H9 (cell line): ENCODE measurements at regions not wholly inside any gene's neighbourhood (a gene's known extent, or its start where the extent isn't known, plus 50 kb on each side); places are given as distances from the start of the nearest gene placed in this dataset.

Experiments used
- DNase-seq: peaks from one replicate; pipeline ENCODE4 v3.0.0-alpha.2; 2017
- H2AFZ ChIP-seq: one replicate; pipeline ENCODE4 v1.6.1; 2013; ENCODE audit warnings: mild to moderate bottlenecking, low read length, control low read depth, moderate library complexity
- H2AK5ac ChIP-seq: 2 replicates; pipeline ENCODE4 v1.6.1; 2013; ENCODE audit warnings: low read length, control low read depth, mixed read lengths; ENCODE audit not compliant: insufficient read length
- H2BK120ac ChIP-seq: one replicate; pipeline ENCODE4 v1.6.1; 2013; ENCODE audit warnings: low read depth, mild to moderate bottlenecking, low read length, control low read depth, inconsistent platforms; ENCODE audit not compliant: poor library complexity, severe bottlenecking
- H2BK12ac ChIP-seq: 2 replicates; pipeline ENCODE4 v1.6.1; 2013; ENCODE audit warnings: low read length, control low read depth, mixed read lengths, low read depth; ENCODE audit not compliant: insufficient read length
- H2BK15ac ChIP-seq: 2 replicates; pipeline ENCODE4 v1.6.1; 2013; ENCODE audit warnings: low read depth, low read length, control low read depth
- H2BK20ac ChIP-seq: one replicate; pipeline ENCODE4 v1.6.1; 2013; ENCODE audit warnings: low read depth, mild to moderate bottlenecking, low read length, control low read depth, inconsistent platforms; ENCODE audit not compliant: poor library complexity, severe bottlenecking
- H2BK5ac ChIP-seq: 2 replicates; pipeline ENCODE4 v1.6.1; 2013; ENCODE audit warnings: low read length, control low read depth, mixed read lengths; ENCODE audit not compliant: insufficient read length
- H3K14ac ChIP-seq: 2 replicates; pipeline ENCODE4 v1.6.1; 2013; ENCODE audit warnings: low read length, control low read depth; ENCODE audit not compliant: insufficient read depth
- H3K18ac ChIP-seq: 2 replicates; pipeline ENCODE4 v1.6.1; 2013; ENCODE audit warnings: low read depth, mild to moderate bottlenecking, mixed read lengths, low read length, control low read depth; ENCODE audit not compliant: insufficient read length
- H3K23ac ChIP-seq: 2 replicates; pipeline ENCODE4 v1.6.1; 2013; ENCODE audit warnings: low read length, control low read depth, mixed read lengths, low read depth; ENCODE audit not compliant: insufficient read length
- H3K23me2 ChIP-seq: 2 replicates; pipeline ENCODE4 v1.6.1; 2013; ENCODE audit warnings: low read depth, mild to moderate bottlenecking, mixed read lengths, low read length, control low read depth; ENCODE audit not compliant: insufficient read length, poor library complexity, severe bottlenecking
- H3K27ac ChIP-seq: 2 replicates; pipeline ENCODE4 v1.5.1; 2013; ENCODE audit warnings: low read length, control low read depth, mixed read lengths, low read depth; ENCODE audit not compliant: insufficient read length
- H3K27me3 ChIP-seq: 2 replicates; pipeline ENCODE4 v1.6.1; 2013; ENCODE audit warnings: low read length, control low read depth, inconsistent platforms; ENCODE audit not compliant: insufficient read depth
- H3K4ac ChIP-seq: 2 replicates; pipeline ENCODE4 v1.6.1; 2013; ENCODE audit warnings: low read depth, mild to moderate bottlenecking, control low read depth, inconsistent platforms, low read length, moderate library complexity
- H3K4me1 ChIP-seq: 2 replicates; pipeline ENCODE4 v1.6.1; 2013; ENCODE audit warnings: low read length, control low read depth, inconsistent platforms; ENCODE audit not compliant: insufficient read depth
- H3K4me2 ChIP-seq: 2 replicates; pipeline ENCODE4 v1.6.1; 2013; ENCODE audit warnings: low read length, control low read depth, mixed read lengths; ENCODE audit not compliant: insufficient read length, insufficient read depth
- H3K56ac ChIP-seq: 2 replicates; pipeline ENCODE4 v1.6.1; 2013; ENCODE audit warnings: low read depth, mild to moderate bottlenecking, mixed read lengths, low read length, control low read depth; ENCODE audit not compliant: insufficient read length
- H3K79me1 ChIP-seq: 2 replicates; pipeline ENCODE4 v1.6.1; 2013; ENCODE audit warnings: low read depth, mild to moderate bottlenecking, moderate library complexity, low read length, control low read depth, inconsistent platforms; ENCODE audit not compliant: insufficient read depth, poor library complexity, severe bottlenecking
- H3K79me2 ChIP-seq: 2 replicates; pipeline ENCODE4 v1.6.1; 2013; ENCODE audit warnings: low read length, control low read depth, inconsistent platforms; ENCODE audit not compliant: insufficient read depth
- H3K9ac ChIP-seq: 2 replicates; pipeline ENCODE4 v1.6.1; 2013; ENCODE audit warnings: low read length, control low read depth, mixed read lengths; ENCODE audit not compliant: insufficient read length; ENCODE audit errors: extremely low read depth
- H3K9me3 ChIP-seq: one replicate; pipeline ENCODE4 v1.6.1; 2013; ENCODE audit warnings: low read depth, low read length, inconsistent platforms; ENCODE audit not compliant: control insufficient read depth
- H3T11ph ChIP-seq: one replicate; pipeline ENCODE4 v1.6.1; 2013; ENCODE audit warnings: mild to moderate bottlenecking, low read length, control low read depth, inconsistent platforms
- H4K20me1 ChIP-seq: one replicate; pipeline ENCODE4 v1.6.1; 2013; ENCODE audit not compliant: control insufficient read depth, insufficient read length, insufficient read depth
- H4K5ac ChIP-seq: 2 replicates; pipeline ENCODE4 v1.6.1; 2013; ENCODE audit warnings: low read depth, mild to moderate bottlenecking, mixed read lengths, low read length, control low read depth; ENCODE audit not compliant: insufficient read length
- H4K8ac ChIP-seq: replicated peaks from 2 replicates; pipeline ENCODE4 v1.6.1; 2013; ENCODE audit warnings: low read length, control low read depth, mixed read lengths, low read depth; ENCODE audit not compliant: insufficient read length
- H4K91ac ChIP-seq: 2 replicates; pipeline ENCODE4 v1.6.1; 2013; ENCODE audit warnings: low read depth, mild to moderate bottlenecking, moderate library complexity, mixed read lengths, low read length, control low read depth; ENCODE audit not compliant: insufficient read length
- H3K27ac Mint-ChIP-seq, 3 experiments: 2 replicates in 2 of 3; 3 replicates in 1 of 3; pipeline ENCODE4 v1.8.0; 2020 to 2021; ENCODE audit warnings: mixed read lengths in 3 of 3, mild to moderate bottlenecking in 1 of 3, moderate library complexity in 1 of 3
- H3K27me3 Mint-ChIP-seq: 2 replicates; pipeline ENCODE4 v1.8.0; 2021; ENCODE audit warnings: low read depth, mild to moderate bottlenecking, moderate library complexity, mixed read lengths
- H3K36me3 Mint-ChIP-seq, 3 experiments: 2 replicates in 2 of 3; 3 replicates in 1 of 3; pipeline ENCODE4 v1.8.0; 2020 to 2021; ENCODE audit warnings: low read depth in 3 of 3, mixed read lengths in 3 of 3; ENCODE audit not compliant: insufficient read depth in 1 of 3
- H3K4me1 Mint-ChIP-seq, 2 experiments: 2 replicates each; pipeline ENCODE4 v1.8.0; 2020; ENCODE audit warnings: mixed read lengths in 2 of 2
- H3K4me3 Mint-ChIP-seq, 2 experiments: 2 replicates in 1 of 2; 3 replicates in 1 of 2; pipeline ENCODE4 v1.8.0; 2020 to 2021; ENCODE audit warnings: mild to moderate bottlenecking in 2 of 2, mixed read lengths in 2 of 2, moderate library complexity in 1 of 2
- H3K9me3 Mint-ChIP-seq, 2 experiments: 2 replicates in 1 of 2; 3 replicates in 1 of 2; pipeline ENCODE4 v1.8.0; 2020; ENCODE audit warnings: mild to moderate bottlenecking in 2 of 2, mixed read lengths in 2 of 2, moderate library complexity in 1 of 2
- CTCF ChIP-seq: fragments of 200-600 bp; sonication (generic); conservative IDR thresholded peaks from 3 replicates; pipeline ENCODE4 v1.8.0; 2021; ENCODE audit warnings: antibody characterized with exemption, mild to moderate bottlenecking
- WGBS: extraction: QIAGEN DNeasy Blood & Tissue Kit; methylation state at CpG from one replicate; pipeline ENCODE4 v1.1.7; 2013; ENCODE audit warnings: missing lambda C conversion rate, low lambda C conversion rate, mixed read lengths; ENCODE audit not compliant: insufficient read length; ENCODE audit errors: extremely low coverage; 5-methylcytosine and 5-hydroxymethylcytosine counted together

DNA sequence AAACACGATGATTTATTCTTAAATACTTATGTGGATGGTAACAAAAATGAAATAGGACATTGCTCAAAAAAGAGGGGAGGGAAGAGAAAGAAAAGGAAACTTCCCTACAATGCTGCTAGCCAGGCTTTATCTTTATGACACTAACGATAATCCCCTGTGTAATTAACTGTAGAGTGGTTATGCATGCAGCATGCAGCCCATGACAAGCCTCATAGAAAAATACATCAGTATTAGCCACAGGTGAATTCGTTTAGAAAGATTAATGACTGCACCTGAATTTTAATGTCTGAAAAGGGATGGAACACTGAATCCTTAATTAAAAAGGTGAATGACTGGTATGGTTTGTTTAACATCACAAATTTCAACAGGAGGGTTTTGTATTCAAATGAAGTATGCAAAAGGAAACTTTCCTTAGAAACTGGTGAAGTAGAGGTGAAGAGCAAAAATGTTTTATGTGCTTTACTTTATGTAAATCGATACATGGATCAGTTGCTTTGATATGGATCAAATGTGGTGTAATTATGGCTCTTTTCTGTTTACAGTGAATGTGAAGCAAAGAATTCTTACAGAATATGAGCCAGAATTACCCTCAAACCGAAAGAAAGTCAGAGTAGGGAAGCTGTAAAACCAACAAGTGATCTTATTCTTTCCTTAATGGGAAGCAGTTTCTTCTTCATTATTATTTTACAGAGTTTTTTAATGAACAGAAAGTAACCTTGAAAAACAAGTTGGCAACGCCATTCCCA lies 569.6 kb upstream of the ADGRL2 start:
- Histone ChIP-seq H3K23me2 (no peaks in the 10 kb centered on the region), H3K23ac (no peak overlapping the region), H3K4ac (no peak overlapping the region), H3K9me3 (no peaks in the 10 kb centered on the region), H4K20me1 (no peaks in the 10 kb centered on the region), H3K18ac (no peak overlapping the region), H4K8ac (no peak overlapping the region), H3K79me2 (no peaks in the 10 kb centered on the region), H2BK5ac (no peak overlapping the region), H4K5ac (no peak overlapping the region), H3K79me1 (no peaks in the 10 kb centered on the region), H2BK20ac (no peak overlapping the region), H2AFZ (no peak overlapping the region), H4K91ac (no peak overlapping the region), H3K27ac (no peak overlapping the region), H2AK5ac (no peak overlapping the region), H3K27me3 (no peaks in the 10 kb centered on the region), H2BK12ac (no peak overlapping the region), H2BK120ac (no peak overlapping the region), H2BK15ac (no peak overlapping the region), H3K14ac (no peak overlapping the region), H3K4me2 (no peak overlapping the region), H3K4me1 (peaks cover 4% of the 10 kb centered on the region; the same call in 1 of the 2 replicates), H3K9ac (no peak overlapping the region), H3T11ph (no peak overlapping the region), H3K56ac (no peak overlapping the region)
- no CpG with 5 or more reads among the region's 6 CpGs for WGBS
- Mint-ChIP-seq H3K9me3 (no peaks in the 10 kb centered on the region), H3K27ac (peak overlapping the region in 1 of 3 experiments; percentile 38; a peak in 2 of 7 replicates), H3K4me3 (no peak overlapping the region), H3K27me3 (no peaks in the 10 kb centered on the region), H3K36me3 (peaks cover 0 to 5% (median 0%) of the 10 kb centered on the region in 3 experiments; a peak in 2 of 7 replicates), H3K4me1 (peaks cover 25 to 29% of the 10 kb centered on the region in 2 experiments)
- DNase-seq: no peak
- no peak for TF ChIP-seq CTCF
